Lower leg skin (tissue), 4 donors: ENCODE measurements at regions not wholly inside any gene's neighbourhood (a gene's known extent, or its start where the extent isn't known, plus 50 kb on each side); places are given as distances from the start of the nearest gene placed in this dataset.
"Not testable (repeated sequence)": the region's sequence is repeated elsewhere in the genome, so short reads cannot be mapped to it uniquely, and the experiment has no call there.

Experiments used
- DNase-seq, 2 donors: peaks; one replicate each; pipeline ENCODE4 v3.0.0-alpha.2; 2019; ENCODE audit warnings: low spot score in 2 of 2
- H3K4me3 ChIP-seq: fragments of 200-600 bp; sonication (generic); 2 replicates; pipeline ENCODE4 v1.5.1; 2017; ENCODE audit warnings: mild to moderate bottlenecking, low read depth; ENCODE audit not compliant: poor library complexity, severe bottlenecking
- POLR2A ChIP-seq, 2 donors: fragments of 450-650 bp; IDR thresholded peaks; one replicate each; pipeline ENCODE4 v1.6.1; 2016 to 2017; ENCODE audit warnings: antibody characterized with exemption in 2 of 2, mild to moderate bottlenecking in 1 of 2, moderate library complexity in 1 of 2
- WGBS, 2 donors: methylation state at CpG; one replicate each; pipeline ENCODE4 v1.1.5; 2018; 5-methylcytosine and 5-hydroxymethylcytosine counted together
- intact Hi-C: fragments of 100-400 bp; cut with DNase I; formaldehyde crosslinking; loops from one replicate; pipeline ENCODE4 v1.15.0; 2023; ENCODE audit warnings: low total_unique reads
- TF ChIP-seq, protein P1 (sequence below), 3 donors: fragments of 450-650 bp; IDR thresholded peaks; one replicate each; pipeline ENCODE4 v1.5.1; 2016; ENCODE audit warnings: antibody characterized with exemption in 3 of 3, mild to moderate bottlenecking in 3 of 3, moderate library complexity in 2 of 3

DNA sequence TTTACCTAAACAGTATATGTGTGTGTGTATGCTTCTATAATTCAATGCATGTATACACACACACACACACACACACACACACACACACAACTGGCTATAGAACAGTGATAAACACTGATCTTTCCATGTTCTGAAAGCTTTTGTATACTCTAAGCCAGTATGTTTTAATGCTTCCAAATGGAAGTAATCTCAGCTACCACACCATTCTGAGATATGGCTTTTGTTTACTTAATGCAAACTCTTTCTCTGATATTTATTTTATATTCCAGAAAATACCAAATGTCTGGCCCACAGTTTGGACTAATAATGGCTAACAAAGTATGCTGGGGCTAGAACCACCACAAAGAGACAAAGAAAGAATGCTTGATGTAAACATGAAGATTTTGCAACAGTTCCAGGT lies 199.4 kb upstream of the ARHGEF26 start:
- intact Hi-C loops = no loop called here
- TF ChIP-seq, protein P1, sequence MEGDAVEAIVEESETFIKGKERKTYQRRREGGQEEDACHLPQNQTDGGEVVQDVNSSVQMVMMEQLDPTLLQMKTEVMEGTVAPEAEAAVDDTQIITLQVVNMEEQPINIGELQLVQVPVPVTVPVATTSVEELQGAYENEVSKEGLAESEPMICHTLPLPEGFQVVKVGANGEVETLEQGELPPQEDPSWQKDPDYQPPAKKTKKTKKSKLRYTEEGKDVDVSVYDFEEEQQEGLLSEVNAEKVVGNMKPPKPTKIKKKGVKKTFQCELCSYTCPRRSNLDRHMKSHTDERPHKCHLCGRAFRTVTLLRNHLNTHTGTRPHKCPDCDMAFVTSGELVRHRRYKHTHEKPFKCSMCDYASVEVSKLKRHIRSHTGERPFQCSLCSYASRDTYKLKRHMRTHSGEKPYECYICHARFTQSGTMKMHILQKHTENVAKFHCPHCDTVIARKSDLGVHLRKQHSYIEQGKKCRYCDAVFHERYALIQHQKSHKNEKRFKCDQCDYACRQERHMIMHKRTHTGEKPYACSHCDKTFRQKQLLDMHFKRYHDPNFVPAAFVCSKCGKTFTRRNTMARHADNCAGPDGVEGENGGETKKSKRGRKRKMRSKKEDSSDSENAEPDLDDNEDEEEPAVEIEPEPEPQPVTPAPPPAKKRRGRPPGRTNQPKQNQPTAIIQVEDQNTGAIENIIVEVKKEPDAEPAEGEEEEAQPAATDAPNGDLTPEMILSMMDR (IDR thresholded peaks at IDR 0.05) = no peak
- TF ChIP-seq POLR2A (IDR thresholded peaks at IDR 0.05) = no peak
- DNase-seq = no peak
- no peak overlapping the region for H3K4me3 ChIP-seq

DNA sequence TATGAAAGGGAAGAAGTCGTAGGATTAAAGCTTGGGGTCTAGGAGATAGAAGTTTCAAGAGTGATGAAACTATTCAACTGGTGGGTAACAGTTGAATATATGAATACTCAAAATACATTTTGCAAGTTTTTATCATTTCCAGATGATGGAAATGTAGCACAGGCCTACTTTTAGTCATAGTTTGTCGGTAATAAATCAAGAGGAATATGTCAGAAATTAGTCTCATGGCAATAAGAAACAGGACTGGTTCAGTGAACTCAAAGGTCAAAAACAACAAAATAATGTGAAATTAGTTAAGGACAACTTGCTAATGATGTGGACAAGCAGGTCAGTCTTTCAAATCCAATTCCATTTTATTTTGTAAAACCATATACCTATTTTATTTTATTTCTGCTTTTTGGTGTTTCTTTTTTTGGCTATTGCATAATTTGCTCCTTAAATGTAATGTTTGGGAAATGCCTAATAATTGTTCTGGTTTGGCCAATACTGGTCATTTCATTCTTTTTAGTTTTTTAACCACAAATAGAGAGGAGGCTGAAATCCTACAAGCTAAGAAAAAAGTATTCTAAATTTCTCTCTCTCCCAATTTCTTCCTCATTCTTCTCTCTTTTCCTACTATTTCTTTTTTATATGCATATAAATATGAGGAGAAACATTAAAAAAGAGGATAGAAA lies 195.2 kb upstream of the ARHGEF26 start:
- no peak for DNase-seq
- no peak for TF ChIP-seq POLR2A (IDR thresholded peaks at IDR 0.05)
- TF ChIP-seq, protein P1 (IDR thresholded peaks at IDR 0.05) = no peak
- 65 to 71% methylated on average over 2 of the region's 2 CpGs for WGBS, 2 donors
- no peak overlapping the region for H3K4me3 ChIP-seq
- intact Hi-C loops = no loop called here

DNA sequence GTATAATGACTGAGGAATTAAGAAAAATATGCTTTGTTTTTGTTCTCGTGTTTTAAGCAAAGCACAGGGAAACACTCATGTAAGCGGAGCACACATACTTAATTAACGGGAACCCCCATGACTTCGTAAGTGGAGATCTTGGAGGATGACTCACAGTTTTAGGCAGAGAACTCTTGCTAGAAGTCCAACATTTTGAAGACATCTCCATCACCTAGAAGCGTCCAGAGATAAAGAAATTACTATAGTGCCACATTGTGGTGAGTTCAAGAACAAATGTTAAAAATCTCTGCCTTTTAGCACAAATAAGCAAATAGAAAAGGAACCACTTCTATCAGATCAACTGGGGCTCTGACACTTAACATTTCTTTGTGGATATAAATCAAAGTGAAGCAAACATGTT lies 194.1 kb upstream of the ARHGEF26 start:
- TF ChIP-seq POLR2A (IDR thresholded peaks at IDR 0.05) = no peak
- TF ChIP-seq, protein P1 (IDR thresholded peaks at IDR 0.05) = no peak
- DNase-seq = no peak
- intact Hi-C loops = no loop called here
- 25 to 30% methylated on average over 5 of the region's 5 CpGs for WGBS, 2 donors
- H3K4me3 ChIP-seq = no peak overlapping the region

DNA sequence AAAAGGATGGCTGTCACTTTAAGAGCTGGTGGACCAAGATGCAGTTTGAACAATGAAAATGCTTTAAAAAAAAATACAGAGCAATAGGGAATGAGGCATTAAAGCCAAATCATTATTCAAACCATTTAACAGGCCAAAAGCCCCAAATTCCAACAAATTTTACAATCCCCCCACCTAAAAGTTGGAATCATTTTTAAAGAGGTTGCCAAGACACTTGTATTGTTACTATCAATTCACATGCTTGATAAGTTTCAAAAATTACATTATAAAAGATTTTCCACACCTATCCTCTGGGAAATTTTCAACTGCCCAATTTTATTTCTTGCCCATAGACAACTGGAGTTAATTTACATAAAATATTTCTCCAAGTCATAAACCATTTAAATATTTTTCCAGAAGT lies 192.3 kb upstream of the ARHGEF26 start:
- H3K4me3 ChIP-seq = no peak overlapping the region
- intact Hi-C loops = no loop called here
- DNase-seq = no peak
- TF ChIP-seq POLR2A (IDR thresholded peaks at IDR 0.05) = no peak
- TF ChIP-seq, protein P1 (IDR thresholded peaks at IDR 0.05) = no peak

DNA sequence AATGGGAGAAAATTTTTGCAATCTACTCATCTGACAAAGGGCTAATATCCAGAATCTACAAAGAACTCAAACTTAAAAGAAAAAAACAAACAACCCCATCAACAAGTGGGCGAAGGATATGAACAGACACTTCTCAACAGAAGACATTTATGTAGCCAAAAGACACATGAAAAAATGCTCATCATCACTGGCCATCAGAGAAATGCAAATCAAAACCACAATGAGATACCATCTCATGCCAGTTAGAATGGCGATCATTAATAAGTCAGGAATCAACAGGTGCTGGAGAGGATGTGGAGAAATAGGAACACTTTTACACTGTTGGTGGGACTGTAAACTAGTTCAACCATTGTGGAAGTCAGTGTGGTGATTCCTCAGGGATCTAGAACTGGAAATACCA lies 187.7 kb upstream of the ARHGEF26 start:
- DNase-seq, H3K4me3 ChIP-seq, intact Hi-C loops: not testable (repeated sequence)
- WGBS, 2 donors = 89 to 98% methylated on average over 2 of the region's 2 CpGs

DNA sequence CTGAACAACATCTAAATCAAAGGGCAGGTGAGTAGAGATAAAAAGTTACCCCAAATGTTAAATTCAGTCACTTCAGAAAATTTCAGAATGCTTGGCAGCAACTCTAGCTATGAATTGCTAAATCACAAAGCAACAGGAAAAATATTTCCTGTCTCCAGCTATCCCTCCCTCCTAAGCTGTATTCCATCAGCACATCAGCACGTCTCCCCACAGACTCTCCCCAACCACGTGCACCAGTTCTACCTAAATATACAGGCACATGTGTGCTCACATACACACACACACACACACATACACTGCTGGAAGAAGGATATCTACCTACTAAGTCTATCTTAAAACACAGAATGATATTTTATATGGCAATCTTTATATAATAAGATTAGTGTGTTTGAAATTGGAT lies 177.1 kb upstream of the ARHGEF26 start:
- intact Hi-C loops = no loop called here
- WGBS, 2 donors = 47 to 49% methylated on average over 2 of the region's 2 CpGs
- no peak for DNase-seq
- TF ChIP-seq POLR2A (IDR thresholded peaks at IDR 0.05) = no peak
- TF ChIP-seq, protein P1 (IDR thresholded peaks at IDR 0.05) = no peak
- H3K4me3 ChIP-seq = no peak overlapping the region
